C1 segment of cervical spinal cord (tissue), 14 donors: ENCODE measurements at regions not wholly inside any gene's neighbourhood (a gene's known extent, or its start where the extent isn't known, plus 50 kb on each side); places are given as distances from the start of the nearest gene placed in this dataset.

Source experiments
- DNase-seq, 14 donors: peaks; one replicate each; lab custom pipeline; 2025; lab: John Stamatoyannopoulos, UW

DNA sequence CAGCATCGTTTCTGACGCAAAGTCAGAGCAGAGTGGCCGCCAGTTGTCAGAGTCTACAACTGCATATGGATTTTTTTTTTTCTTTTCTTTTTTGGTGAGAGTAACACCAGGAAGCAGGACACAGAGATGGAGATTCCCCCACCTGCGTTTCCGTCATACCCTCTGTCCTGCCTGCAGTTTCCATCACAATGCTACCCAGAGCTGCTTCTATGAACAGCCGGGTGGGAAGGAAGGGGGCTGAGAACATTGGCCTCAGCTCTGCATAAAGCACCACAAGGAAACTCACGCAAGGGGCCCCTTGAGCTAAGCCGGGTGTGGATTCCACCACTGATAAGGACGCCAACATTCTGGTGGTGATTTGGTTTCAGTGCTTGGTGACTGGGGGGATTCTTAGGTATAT is 183.5 kb upstream of the AFDN start:
- no peak for DNase-seq

DNA sequence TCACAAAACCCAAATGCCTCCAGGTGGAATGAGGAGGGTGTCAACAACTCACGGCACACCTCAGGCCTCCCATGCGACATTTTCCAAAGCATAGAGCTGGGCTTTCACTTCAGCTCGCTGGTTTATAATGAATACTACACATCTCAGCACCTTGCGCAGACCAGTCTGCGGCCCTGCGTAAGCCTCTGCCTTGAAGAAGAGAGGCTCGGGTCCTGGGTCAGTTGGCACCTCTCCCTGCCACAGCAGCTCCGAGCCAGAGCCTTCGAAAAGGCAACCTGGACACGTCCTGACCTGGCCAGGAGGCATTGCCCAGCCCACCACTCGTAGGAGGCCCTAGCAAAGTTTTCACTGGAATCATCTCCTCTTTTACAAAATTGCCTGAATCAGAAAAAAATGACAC is 183.0 kb upstream of the AFDN start:
- no peak for DNase-seq

DNA sequence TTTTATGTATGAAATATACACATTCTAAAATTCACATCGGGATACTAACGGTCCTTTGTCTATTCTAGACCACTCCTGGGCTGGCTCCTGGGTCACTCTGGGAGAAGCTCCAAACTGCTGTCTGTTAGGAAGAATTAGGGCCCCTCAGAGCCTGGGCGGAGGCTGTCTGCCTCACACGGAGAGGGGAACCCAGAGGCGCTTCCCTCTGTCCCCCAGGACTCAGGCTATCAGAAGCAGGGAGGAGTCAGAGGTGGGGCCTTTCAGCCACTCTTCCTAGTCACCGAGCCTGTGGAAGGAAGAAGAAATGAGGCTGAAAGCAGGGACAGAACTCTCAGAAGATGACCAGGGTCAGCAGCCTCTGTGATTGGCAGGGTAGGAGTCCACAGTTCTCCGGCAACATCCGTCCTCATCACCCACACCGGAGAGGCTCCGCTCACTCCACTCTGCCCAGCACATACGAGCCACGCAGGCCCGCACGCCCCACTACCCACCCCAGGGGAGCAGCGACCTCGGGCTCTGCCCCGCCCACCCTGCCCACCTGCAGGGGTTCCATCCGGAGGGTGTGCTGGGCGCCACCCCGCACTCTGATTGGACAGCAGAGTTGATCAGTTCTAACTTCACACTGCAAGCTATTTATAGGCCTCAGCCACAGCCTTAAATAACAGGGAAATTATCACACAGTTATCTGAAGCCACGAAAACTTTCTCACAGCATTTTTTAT is 182.1 kb upstream of the AFDN start:
- no peak for DNase-seq

DNA sequence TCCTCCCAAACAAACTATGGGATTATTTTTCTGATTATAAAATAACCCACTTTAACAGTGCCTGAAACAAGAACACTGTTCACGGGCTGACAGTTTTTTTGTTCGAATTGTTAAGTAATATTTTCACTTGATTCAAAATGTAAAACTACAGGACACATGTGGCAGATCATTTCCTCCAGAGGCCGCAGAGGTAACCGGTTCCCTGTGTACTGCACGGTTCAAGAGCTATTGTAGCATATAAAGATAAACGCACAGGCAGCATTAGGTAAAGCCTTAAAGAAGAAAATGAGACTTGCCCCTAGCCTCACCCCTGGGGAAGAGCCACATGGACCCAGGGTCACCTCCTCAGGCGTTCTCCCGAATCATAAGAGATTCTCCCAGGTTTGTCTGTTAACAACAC is 181.3 kb upstream of the AFDN start:
- no peak for DNase-seq

DNA sequence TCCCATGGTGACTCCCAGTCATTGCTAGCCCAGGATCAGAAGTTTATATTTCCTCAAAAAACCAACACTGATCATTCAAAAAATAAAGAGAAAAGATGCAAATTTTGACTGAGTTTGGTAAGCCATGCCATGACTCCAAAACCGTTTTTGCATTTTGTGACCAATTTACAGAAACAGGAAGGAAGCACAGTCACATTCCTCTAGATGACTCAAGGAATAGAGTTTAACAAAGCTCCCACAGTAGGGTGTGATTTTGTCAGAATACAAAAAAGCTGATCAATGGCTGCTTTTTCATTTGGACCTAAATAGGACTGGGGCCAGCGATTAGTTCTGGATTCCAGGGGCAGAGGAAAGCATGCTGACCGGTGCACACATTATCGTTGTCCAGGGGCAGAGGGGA is 179.4 kb upstream of the AFDN start:
- no peak for DNase-seq

DNA sequence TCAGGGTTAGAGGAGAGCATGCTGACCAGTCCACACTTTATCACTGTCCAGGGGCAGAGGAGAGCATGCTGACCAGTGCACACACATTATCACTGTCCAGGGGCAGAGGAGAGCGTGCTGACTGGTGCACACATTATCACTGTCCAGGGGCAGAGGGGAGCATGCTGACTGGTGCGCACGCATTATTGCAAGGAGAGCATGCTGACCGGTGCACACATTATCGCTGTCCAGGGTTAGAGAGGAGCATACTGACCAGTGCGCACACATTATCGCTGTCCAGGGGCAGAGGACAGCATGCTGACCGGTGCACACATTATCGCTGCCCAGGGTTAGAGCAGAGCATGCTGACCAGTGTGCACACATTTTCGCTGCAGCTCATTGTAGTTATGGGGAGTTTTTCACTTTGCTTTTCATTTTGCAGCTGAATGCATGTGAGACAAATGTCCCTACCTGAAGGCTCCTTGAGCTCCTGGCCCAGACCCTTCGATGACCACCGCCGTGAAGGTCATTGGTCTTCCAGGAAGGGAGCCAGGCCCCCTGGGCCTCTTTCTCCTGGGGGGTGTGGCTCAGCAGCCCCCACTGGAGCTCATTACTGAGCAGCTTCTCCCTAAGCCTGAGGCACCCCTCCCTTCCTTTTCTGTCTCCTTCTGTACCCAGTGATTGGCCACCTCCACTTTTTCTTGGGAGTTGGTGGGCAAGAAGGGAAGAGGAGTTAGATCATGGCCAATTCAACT is 178.8 kb upstream of the AFDN start:
- DNase-seq: no peak

DNA sequence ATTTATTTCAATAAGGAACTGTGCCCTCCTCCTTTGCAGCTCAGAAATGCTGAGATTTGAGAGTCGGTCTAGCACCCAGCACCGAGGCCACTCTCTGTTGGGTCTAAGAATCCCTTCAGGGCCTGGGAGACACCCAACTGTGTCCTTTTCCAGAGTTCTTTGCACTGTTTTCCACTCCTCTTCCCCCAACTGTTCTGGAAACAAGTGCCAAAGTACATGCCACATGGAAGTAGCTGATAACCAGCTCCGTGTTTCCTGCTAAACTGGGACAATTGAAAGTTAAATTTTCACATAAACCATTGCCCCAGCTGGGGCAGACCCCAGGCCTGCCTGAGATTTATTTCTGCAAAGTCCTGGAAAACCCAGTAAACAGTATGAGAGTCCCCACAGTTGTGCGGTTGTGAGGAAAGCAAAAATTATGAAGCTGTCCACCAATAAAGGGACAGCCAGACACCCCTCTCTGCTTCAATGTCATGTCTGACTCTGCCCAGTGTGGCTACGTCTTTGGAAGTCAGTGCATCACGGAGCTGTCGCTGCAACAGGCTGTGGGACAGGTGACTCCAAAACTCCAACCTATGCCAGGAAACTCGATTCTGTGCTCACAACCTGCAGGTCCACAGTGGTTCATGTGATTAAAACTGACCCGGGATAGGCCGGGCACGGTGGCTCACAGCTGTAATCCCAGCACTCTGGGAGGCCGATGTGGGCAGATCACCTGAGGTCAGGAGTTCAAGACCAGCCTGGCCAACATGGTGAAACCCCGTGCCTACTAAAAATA is 178.0 kb upstream of the AFDN start:
- DNase-seq: no peak

DNA sequence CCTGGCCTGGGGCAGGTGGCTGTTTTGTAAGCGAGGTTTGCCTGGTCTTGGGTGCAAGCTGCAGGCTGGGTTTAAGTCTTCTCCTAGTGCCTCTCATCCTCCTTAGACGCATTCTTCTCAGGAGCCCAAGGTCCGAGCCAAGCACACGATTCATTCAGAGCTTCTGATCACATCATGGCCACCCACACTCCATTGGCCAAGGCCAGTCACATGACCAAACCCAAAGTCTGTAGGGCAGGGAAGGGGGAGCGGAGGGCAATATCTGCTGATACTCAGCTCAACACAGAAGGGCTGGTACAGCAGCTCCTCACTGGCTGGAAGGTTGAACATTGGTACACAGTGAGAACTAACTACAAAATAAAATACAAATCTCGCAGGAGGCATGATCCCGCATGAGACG is 177.2 kb upstream of the AFDN start:
- no peak for DNase-seq

DNA sequence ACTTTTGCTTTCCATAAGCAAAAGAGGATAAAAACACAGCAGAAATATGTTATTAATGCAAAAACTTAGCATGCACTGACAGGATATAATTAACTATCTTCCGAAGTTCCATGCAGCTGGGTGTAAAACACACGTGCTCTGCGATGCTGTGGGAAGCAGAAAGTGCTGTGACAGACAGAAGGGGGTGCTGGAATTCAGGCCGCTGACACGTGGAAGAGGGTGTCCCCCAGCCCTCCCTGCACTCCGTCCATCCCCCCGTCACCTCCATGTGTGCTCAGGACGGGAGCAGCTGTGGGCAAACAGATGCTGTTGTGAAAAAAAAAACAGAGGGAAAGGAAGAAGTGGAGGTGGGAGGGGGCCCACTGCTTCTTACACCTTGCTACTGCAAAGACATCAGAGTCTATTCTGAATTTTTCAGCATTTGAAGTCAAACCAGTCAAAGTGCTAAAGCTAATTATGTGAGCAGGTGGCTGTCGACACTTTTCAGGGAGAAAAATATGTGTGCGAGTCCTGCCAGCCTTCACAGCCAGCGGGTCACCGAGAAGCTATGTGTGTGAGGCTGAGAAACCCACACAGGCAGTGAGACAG is 175.9 kb upstream of the AFDN start:
- DNase-seq: no peak

DNA sequence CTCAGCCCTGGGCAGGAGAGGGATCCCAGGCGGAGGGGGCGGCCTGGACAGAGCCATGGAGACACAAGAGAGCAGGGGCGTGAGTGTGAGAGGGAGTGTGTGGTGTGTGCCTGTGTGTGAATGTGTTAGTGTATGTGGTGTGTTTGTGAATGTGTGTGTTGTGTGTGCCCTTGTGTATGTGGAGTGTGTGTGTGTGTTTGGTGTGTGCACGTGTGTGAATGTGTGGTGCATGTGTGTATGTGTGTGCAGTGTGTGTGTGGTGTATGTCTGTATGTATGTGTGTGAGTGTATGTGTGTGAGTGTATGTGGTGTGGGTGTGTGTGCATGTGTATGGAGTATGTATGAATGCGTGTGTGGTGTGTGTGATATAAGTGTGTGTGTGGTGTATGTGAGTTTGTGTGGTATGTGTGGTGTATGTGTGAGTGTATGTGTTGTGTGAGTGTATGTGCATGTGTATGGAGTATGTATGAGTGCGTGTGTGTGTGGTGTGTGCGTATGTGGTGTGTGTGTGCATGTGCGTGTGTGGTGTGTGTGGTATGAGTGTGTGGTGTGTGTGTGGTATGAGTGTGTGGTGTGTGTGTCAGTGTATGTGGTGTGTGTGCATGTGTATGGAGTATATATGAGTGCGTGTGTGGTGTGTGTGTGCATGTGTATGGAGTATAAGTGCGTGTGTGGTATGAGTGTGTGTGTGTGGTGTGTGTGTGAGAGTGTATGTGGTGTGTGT is 175.2 kb upstream of the AFDN start:
- no peak for DNase-seq

DNA sequence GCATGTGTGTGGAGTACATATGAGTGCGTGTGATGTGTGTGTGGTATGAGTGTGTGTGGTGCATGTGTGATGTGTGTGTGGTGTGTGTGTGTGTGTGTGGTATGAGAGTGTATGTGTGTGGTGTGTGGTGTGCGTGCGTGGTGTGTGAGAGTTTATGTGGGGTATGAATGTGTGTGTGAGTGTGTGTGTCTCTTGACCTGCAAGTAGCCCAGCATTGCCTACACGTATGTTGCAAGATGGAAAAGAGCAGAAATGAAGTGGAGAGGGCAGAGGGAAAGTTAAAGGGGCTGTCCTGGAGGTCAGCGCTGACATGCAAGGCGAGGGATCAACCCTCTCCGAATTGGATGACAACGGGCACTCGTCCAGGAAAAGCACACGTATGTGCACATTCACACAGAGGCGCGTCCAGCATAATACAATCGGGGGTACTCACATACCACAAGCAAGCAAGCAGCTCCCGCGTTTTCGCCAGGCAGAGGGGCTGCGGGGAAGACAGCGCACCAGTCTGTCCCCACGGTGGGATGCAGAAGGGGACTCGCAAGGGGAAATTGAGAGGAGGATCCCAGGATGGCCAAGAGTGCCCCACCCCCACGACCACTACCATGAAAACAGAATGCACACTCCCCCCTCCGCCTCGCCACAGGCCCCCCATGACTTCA is 174.5 kb upstream of the AFDN start:
- no peak for DNase-seq

DNA sequence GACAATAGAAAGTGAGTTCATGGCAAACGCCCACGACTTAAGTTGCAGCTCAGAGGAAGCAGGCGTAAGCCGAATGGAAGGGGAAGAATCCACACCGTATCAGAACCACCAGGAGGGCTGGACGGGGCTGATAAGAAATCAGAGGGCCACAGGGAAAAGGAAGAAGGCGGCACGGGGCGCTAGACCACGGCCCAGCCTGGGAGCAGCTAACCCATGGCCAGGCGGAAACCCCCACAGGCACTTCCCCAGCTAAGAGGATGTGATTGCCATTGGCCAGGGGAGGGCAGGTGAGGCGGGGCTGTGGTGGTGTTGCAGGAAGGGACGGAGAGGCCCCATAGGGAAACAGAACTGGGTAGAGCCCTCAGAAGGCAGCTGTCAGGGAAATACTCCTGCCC is 174.0 kb upstream of the AFDN start:
- DNase-seq: no peak

DNA sequence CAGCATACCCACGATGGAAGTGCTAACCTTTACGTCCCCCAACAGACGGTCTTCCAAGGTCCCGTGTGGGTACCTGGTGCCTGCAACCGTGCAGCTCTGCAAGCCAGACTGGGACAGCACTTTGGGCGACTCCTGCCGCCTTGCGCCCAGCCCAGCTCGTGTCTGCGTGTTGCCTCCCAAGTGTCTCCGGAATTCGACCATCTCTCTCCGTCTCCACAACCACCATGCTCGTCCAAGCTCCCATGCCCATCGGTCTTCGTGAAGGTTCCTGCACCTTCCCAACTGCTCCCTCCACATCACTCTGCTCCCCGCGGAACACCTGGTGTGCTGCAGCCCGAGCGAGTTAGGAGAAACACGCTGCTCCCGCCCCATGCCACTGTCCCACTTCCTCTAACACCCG is 173.2 kb upstream of the AFDN start:
- DNase-seq: no peak

DNA sequence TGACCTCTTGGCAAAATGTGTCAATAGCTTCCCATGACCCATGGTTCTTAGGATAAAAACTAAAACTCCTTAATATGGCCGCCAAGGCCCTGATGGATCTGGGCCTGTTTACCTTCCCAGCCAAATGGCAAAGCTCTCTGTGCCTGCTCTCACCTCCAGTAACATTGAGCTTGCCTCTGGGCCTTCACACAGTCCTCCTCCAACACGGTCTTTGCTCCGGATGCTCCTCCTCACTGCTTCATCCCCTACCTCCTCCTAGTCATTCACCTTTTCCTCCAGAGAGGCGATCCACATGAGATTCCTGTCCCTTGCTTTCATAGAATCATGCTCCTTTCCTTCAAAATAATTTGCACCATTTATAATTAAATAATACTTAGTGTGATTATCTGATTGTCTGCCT is 172.3 kb upstream of the AFDN start:
- no peak for DNase-seq

DNA sequence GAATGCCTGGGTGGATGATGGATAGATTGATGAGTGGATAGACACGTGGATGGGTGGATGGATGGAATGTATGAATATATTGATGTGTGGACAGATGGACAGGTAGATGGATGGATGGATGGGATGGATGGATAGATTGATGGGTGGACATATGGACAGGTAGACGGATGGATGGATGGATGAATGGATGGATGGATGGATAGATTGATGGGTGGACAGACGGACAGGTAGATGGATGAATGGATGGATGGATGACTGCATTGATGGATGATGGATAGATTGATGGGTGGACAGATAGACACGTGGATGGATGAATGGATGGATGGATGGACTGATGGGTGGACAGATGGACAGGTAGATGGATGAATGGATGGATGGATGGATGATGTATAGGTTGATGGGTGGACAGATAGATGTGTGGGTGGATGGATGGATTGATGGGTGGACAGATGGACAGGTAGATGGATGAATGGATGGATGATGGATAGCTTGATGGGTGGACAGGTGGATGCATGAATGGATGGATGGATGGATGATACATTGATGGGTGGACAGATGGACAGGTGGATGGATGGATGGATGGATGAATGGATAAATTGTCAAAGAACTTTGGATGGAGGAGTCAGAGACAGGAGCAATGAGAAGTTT is 171.4 kb upstream of the AFDN start:
- no peak for DNase-seq

DNA sequence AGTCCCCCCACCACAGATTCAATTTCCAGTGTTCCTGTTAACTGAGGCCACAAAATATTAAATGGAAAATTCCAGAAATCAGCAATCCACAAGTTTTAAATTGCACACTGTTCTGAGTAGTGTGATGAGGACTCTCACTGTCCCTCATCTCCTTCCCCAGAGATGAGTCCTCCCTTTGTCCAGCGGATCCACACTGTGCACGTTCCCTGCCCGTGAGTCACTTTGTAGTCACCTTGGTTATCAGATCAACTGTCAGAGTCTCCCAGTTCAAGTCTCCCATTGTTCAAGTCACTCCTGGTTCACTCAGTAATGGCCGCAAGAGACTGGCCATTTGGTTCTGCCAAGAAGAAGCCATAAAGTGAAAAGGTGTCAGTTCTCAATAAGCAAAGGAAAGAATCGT is 168.6 kb upstream of the AFDN start:
- no peak for DNase-seq

DNA sequence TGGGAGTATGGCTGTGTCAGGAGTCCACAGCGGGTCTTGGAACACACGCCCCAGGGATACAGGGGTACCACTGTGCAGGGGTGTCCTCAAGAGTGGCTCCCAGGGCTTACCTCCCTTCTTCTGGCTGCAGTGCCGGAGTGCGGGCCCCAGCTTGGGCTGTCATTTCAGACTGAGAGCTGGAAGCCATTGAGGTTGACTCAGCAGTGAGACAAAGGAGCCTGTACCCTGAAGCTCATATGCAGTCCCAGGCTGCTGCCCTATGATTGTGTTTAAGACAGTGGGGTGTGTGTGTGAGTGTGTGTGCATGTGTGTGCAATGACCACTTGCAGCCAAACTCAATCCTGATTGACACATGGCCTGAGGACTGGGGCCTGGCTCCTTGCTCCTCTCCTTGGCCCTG is 167.7 kb upstream of the AFDN start:
- DNase-seq: no peak

DNA sequence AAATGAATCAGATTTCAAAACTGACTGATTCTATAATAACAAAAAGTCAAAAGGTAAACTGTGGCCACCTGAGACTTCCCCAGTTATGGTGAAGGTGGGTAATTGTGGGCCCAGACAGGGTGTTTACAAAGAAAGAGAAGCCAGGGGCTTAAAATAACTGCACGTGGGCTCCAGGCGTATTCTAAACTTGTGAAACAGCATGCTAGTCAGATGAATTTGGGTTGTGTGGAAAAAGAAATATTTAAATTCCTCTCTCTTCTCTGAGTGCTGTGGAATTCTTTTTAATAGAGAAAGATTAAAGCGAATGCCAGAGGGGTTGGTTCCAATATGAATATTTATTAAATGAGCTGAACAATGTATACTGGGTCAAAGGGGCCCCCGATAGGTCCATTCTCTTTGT is 166.3 kb upstream of the AFDN start:
- no peak for DNase-seq

DNA sequence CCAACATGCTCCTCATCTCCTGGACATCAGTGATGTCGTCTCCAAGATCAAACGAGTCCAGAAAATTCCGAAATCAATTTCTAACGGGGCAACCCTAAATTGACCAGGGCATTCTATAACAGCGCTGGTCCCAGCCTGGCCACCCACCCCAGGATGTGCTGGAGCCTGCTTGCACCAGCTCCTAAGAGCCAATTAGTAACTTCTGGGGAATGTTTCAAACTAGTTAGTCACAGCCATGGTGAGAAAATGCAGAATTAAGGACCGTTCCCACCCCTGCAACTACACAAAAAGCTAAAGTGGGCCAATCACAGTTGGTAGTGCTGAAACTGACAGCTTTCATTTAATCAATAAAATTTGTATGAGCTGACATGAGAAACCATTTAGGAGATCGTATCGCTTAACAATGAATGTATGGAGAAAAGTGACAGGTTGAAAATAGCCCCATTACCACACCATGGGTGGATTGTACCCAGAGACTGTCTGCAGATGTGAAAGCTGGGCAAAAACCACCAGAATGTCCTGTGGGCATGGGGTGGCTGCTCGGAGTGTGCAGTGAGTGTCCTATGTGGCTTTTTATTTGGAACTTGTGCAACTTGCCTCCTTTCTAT is 165.7 kb upstream of the AFDN start:
- no peak for DNase-seq

DNA sequence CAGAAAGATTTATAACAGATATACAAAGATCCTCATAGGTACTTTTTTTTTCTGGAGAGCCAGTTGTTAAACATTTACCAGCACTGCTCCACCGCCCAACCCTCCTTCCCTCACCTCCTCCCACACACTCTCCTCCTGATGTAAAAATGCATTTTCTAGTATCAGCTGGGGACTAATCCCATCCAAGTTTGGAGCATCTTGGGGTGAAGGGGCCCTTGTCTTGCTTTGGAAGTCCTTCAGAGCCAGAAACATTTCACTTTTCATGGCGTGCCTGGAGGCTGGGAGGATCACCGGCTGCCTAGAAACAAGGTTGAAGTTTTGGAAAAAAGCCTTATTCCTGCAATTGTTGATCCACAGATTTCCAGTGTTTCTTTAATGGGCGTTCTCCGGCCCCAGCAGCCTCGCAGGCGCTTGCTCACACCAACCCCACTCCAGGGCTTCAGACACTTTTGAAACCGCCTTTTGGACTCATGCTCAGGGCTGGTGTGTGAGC is 165.1 kb upstream of the AFDN start:
- DNase-seq: no peak
